SIG-M5 treated with dmso at 0.1 percent for 504 hours (cell line): ENCODE measurements at regions not wholly inside any gene's neighbourhood (a gene's known extent, or its start where the extent isn't known, plus 50 kb on each side); places are given as distances from the start of the nearest gene placed in this dataset.

Experiments
- DNase-seq: peaks from one replicate; lab custom pipeline; 2025; ENCODE audit not compliant: unreplicated experiment; lab: John Stamatoyannopoulos, UW

GRCh38 chr4:106773076-106773905 is 262.8 kb downstream of the DKK2 start:
- no peak for DNase-seq

- DNase-seq, result no peak
These were observed 268.1 kb downstream of the DKK2 start for GRCh38 chr4:106767991-106768390.

- no peak for DNase-seq
These were observed 269.6 kb downstream of the DKK2 start for GRCh38 chr4:106766519-106766918.

DNA sequence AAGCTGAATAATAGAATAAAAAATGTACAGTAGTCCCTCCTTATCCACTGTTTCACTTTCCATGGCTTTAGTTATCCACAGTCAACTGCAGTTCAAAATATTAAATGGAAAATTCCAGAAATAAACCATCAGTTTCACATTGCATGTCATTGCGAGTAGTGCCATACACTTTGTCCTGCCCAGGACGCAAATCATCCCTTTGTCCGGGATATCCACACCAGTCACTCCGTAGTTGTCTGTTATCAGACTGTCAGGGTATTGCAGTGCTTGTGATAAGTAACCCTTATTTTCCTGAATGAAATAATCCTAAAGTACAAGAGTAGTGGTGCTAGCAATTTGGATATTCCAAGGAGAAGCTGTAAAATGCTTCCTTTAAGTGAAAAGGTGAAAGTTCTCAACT is 271.3 kb downstream of the DKK2 start:
- no peak for DNase-seq

GRCh38 chr4:106762666-106763443 is 273.3 kb downstream of the DKK2 start:
- DNase-seq, result no peak

DNA sequence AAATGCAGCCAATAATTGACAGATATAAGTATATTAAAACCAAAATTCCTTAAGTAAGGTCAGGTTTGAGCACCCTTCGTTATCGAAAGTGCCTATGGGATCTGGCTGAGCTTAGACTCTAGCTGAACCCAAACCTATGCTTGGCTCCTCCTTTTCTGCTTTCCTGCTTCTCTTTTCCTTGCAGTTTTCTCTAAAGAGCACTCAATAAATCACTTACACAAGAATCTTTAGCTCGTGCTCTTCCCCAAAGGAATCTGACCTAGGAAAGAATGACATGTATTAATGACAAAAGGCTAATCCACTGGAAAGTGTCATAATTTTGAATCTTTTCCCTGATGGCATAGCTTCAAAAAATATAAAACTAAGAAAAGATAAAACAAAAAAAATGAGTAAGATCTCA is 282.7 kb downstream of the DKK2 start:
- no peak for DNase-seq

GRCh38 chr4:106746451-106746850 is 289.7 kb downstream of the DKK2 start:
- DNase-seq, result peak; percentile 76

- DNase-seq, result no peak
These were observed 298.0 kb downstream of the DKK2 start for GRCh38 chr4:106738121-106738520.

- no peak for DNase-seq
These were observed 317.6 kb downstream of the DKK2 start for GRCh38 chr4:106718548-106718947.

DNA sequence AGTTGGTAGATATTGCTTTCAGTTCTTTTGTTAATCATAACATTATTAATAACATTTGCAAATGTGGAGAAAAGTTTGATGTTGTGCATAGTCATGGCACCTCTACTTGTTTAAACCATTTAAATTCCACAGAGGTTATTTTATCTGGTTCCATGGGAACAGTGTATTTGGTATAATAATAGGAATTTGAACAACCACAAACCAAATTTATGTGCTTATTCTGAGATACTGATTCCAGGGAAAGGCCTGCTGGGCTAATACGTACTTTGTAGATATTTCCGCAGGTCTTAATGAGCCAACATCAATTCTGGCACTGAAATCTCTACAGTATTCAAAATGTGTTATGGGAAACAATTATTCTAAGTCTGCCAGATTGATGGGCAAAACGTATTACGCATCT is 319.0 kb downstream of the DKK2 start:
- no peak for DNase-seq

- DNase-seq, result no peak
These were observed 320.3 kb downstream of the DKK2 start for GRCh38 chr4:106715825-106716224.

- peak; percentile 68 for DNase-seq
These were observed 327.7 kb downstream of the DKK2 start for GRCh38 chr4:106708464-106708816.

- peak; percentile 67 for DNase-seq
These were observed 328.2 kb downstream of the DKK2 start for GRCh38 chr4:106707776-106708463.

DNA sequence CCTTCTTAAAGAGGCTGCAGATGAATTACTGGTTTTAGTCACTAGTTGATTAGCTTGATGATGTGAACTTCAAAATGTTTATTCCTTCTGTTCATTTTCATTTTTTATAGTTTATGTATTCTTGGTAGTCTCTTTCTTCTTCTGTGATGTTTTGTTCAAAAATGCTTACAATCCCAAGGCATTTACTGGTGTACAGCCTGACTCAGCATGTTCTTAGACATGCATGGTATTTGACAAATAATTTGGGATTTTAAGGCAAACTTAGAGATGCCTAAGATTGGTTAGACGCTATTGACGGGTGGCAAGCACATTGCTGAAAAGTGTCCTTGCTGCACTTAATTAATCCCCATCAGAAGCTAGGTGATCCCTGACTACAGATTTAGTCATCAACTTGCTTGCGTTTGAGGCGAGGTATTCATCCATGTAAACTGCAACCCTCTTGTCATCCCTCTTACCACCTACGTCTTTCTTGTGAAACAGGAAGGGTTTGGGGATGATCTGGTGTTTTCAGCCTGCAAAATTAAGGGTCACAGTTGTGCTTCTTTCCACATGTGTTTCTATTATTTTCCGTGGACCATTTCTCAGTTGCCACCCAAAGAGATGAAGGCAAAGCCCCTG is 331.8 kb downstream of the DKK2 start:
- no peak for DNase-seq

- DNase-seq, result no peak
These were observed 331.7 kb upstream of the GIMD1 start for GRCh38 chr4:106700321-106700720.

- no peak for DNase-seq
These were observed 330.1 kb upstream of the GIMD1 start for GRCh38 chr4:106698621-106699195.

GRCh38 chr4:106695501-106696262 is 327.1 kb upstream of the GIMD1 start:
- no peak for DNase-seq

DNA sequence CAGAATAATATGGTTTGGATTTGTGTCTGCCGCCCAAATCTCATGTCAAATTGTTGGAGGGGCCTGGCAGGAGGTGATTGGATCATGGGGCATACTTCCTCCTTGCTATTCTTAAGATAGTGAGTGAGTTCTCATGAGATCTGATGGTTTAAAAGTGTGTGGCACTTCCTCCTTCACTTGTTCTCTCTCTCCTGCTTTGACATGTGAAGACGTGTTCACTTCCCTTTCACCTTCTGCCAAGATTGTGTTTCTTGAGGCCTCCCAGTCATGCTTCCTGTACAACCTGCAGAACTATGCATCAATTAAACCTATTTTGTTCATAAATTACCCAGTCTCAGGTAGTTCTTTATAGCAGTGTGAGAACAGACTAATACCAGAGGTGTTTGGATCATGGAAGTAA is 325.7 kb upstream of the GIMD1 start:
- DNase-seq, result no peak

GRCh38 chr4:106691749-106692148 is 323.2 kb upstream of the GIMD1 start:
- no peak for DNase-seq

GRCh38 chr4:106690487-106690886 is 321.9 kb upstream of the GIMD1 start:
- DNase-seq, result peak; percentile 21
